Loucy (cell line): ENCODE measurements at regions not wholly inside any gene's neighbourhood (a gene's known extent, or its start where the extent isn't known, plus 50 kb on each side); places are given as distances from the start of the nearest gene placed in this dataset.
A peak's percentile ranks its signal among the peaks of the same experiment; 100 is the strongest.

Experiments
- H2AFZ ChIP-seq: fragments of 200-600 bp; sonication (generic); 2 replicates; pipeline ENCODE4 v1.6.0; 2016; ENCODE audit warnings: antibody characterized with exemption, mild to moderate bottlenecking, low read length, moderate library complexity
- H3F3A ChIP-seq: fragments of 200-600 bp; 2 replicates; pipeline ENCODE4 v1.6.0; 2016; ENCODE audit warnings: antibody characterized with exemption, low read depth, mild to moderate bottlenecking
- H3K27me3 ChIP-seq: fragments of 200-600 bp; sonication (generic); 2 replicates; pipeline ENCODE4 v1.6.1; 2014; ENCODE audit warnings: low read length, mild to moderate bottlenecking; ENCODE audit not compliant: insufficient read depth, poor library complexity, severe bottlenecking
- H3K36me3 ChIP-seq: fragments of 200-600 bp; sonication (generic); 2 replicates; pipeline ENCODE4 v1.6.1; 2016; ENCODE audit warnings: low read length; ENCODE audit not compliant: insufficient read depth
- H3K4me1 ChIP-seq: fragments of 200-600 bp; sonication (generic); 2 replicates; pipeline ENCODE4 v1.5.1; 2014; ENCODE audit warnings: low read length, mild to moderate bottlenecking; ENCODE audit not compliant: insufficient read depth, poor library complexity, severe bottlenecking
- H3K4me2 ChIP-seq: fragments of 200-600 bp; sonication (generic); 2 replicates; pipeline ENCODE4 v1.6.0; 2014; ENCODE audit warnings: antibody characterized with exemption, low read length, low read depth, mild to moderate bottlenecking; ENCODE audit not compliant: poor library complexity, severe bottlenecking
- H3K4me3 ChIP-seq: fragments of 200-600 bp; sonication (generic); 2 replicates; pipeline ENCODE4 v1.5.1; 2014; ENCODE audit warnings: low read length, mild to moderate bottlenecking, mixed read lengths; ENCODE audit not compliant: poor library complexity, severe bottlenecking
- H3K79me2 ChIP-seq: fragments of 200-600 bp; sonication (generic); 2 replicates; pipeline ENCODE4 v1.6.1; 2014; ENCODE audit warnings: low read length; ENCODE audit not compliant: insufficient read depth
- H3K9ac ChIP-seq: fragments of 200-600 bp; sonication (generic); 2 replicates; pipeline ENCODE4 v1.6.0; 2014; ENCODE audit warnings: mild to moderate bottlenecking, low read depth, low read length, moderate library complexity; ENCODE audit not compliant: poor library complexity, severe bottlenecking
- H3K9me2 ChIP-seq: fragments of 200-600 bp; sonication (generic); replicated peaks from 2 replicates; pipeline ENCODE4 v1.6.1; 2016; ENCODE audit warnings: low read depth, low read length, mixed read lengths
- H3K9me3 ChIP-seq: fragments of 200-600 bp; sonication (generic); 2 replicates; pipeline ENCODE4 v1.6.1; 2014; ENCODE audit warnings: mild to moderate bottlenecking, antibody characterized with exemption, low read length, low read depth; ENCODE audit not compliant: insufficient read depth
- H4K20me1 ChIP-seq: fragments of 200-600 bp; sonication (generic); 2 replicates; pipeline ENCODE4 v1.6.0; 2014; ENCODE audit warnings: antibody characterized with exemption, low read length, mild to moderate bottlenecking; ENCODE audit not compliant: insufficient read depth, poor library complexity, severe bottlenecking
- CTCF ChIP-seq: fragments of 200-600 bp; sonication (generic); conservative IDR thresholded peaks from 2 replicates; pipeline ENCODE4 v1.5.1; 2014; ENCODE audit warnings: mild to moderate bottlenecking, antibody characterized with exemption, low read length
- EZH2phosphoT487 ChIP-seq: fragments of 200-600 bp; IDR thresholded peaks from 2 replicates; pipeline ENCODE4 v1.6.1; 2018; ENCODE audit warnings: antibody characterized with exemption, mild to moderate bottlenecking, moderate library complexity, borderline replicate concordance

GRCh38 chr6:81999826-82000225, 247.3 kb upstream of the TENT5A start:
- Histone ChIP-seq H3K4me1 (peaks cover 62% of the 10 kb centered on the region), H3K9ac (peak overlapping the region; percentile 2), H4K20me1 (no peaks in the 10 kb centered on the region), H3K9me3 (no peaks in the 10 kb centered on the region), H3K36me3 (no peaks in the 10 kb centered on the region), H3K4me2 (no peak overlapping the region), H3K9me2 (no peaks in the 10 kb centered on the region), H3F3A (peaks cover 12% of the 10 kb centered on the region; the same call in 1 of the 2 replicates), H3K4me3 (no peak overlapping the region), H3K79me2 (peaks cover 53% of the 10 kb centered on the region; the same call in 1 of the 2 replicates), H3K27me3 (no peaks in the 10 kb centered on the region), H2AFZ (no peak overlapping the region)
- TF ChIP-seq CTCF (no peak), EZH2phosphoT487 (no peak)

DNA sequence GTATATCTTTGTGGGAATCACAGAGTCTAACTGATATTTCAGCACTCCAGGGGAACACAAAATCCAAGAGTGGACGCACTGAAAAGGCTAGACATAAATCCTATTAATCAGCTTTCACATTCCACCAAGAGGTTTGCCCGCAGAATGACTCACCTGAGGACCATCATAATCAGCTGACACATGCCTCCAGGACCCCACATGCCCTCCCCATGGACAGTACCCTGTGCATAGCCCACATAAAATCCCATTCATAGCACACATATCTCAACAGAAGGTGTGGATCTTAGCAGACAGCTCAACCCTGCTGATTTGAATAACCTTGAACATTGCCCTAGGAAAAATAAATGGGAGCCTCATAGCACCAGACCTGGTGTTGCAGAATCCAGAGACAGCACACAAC, 246.8 kb upstream of the TENT5A start:
- H3K79me2 ChIP-seq = peaks cover 52% of the 10 kb centered on the region; the same call in 1 of the 2 replicates
- TF ChIP-seq EZH2phosphoT487 (no peak), CTCF (no peak)
- H3K9ac ChIP-seq = peak overlapping the region; percentile 2
- H3K27me3 ChIP-seq = no peaks in the 10 kb centered on the region
- H3K9me2 ChIP-seq = no peaks in the 10 kb centered on the region
- H3F3A ChIP-seq = peaks cover 12% of the 10 kb centered on the region; the same call in 1 of the 2 replicates
- peaks cover 65% of the 10 kb centered on the region for H3K4me1 ChIP-seq
- H3K9me3 ChIP-seq = no peaks in the 10 kb centered on the region
- no peaks in the 10 kb centered on the region for H3K36me3 ChIP-seq
- H3K4me3 ChIP-seq = no peak overlapping the region
- no peaks in the 10 kb centered on the region for H4K20me1 ChIP-seq
- H2AFZ ChIP-seq = no peak overlapping the region
- H3K4me2 ChIP-seq = no peak overlapping the region

DNA sequence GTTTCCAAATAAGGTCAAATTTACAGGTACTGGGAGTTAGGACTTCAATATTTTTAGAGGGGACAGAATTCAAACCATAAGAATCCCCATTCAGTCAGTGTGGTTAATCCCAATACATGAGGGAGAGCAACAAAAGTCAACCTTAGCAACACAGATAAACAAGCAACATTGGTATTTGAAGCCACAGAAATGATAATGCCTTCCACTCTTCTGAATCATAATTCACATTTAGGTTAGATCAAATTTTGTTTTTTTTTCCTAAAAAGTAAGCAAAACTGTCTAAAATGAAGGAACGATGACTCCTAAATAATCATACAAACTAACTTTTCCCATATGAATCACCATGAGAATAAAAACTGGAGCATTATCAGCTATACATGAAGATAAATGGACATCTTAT, 246.0 kb upstream of the TENT5A start:
- TF ChIP-seq CTCF = no peak
- no peak for TF ChIP-seq EZH2phosphoT487
- no peaks in the 10 kb centered on the region for H4K20me1 ChIP-seq

More for the DNA sequence above, 246.0 kb upstream of the TENT5A start:
- peaks cover 12% of the 10 kb centered on the region; the same call in 1 of the 2 replicates for H3F3A ChIP-seq
- no peaks in the 10 kb centered on the region for H3K9me3 ChIP-seq
- peak overlapping the region; percentile 62 for H3K9ac ChIP-seq
- no peaks in the 10 kb centered on the region for H3K9me2 ChIP-seq
- H3K36me3 ChIP-seq = no peaks in the 10 kb centered on the region
- peaks cover 59% of the 10 kb centered on the region for H3K4me1 ChIP-seq
- peak overlapping the region; percentile 22 for H3K4me3 ChIP-seq
- peak overlapping the region; percentile 57 for H3K4me2 ChIP-seq
- no peaks in the 10 kb centered on the region for H3K27me3 ChIP-seq
- peaks cover 51% of the 10 kb centered on the region; the same call in 1 of the 2 replicates for H3K79me2 ChIP-seq
- no peak overlapping the region for H2AFZ ChIP-seq
